H9 (cell line): ENCODE measurements at regions not wholly inside any gene's neighbourhood (a gene's known extent, or its start where the extent isn't known, plus 50 kb on each side); places are given as distances from the start of the nearest gene placed in this dataset.

ENCODE experiments used
- DNase-seq: peaks from one replicate; pipeline ENCODE4 v3.0.0-alpha.2; 2017
- H2AFZ ChIP-seq: one replicate; pipeline ENCODE4 v1.6.1; 2013; ENCODE audit warnings: mild to moderate bottlenecking, low read length, control low read depth, moderate library complexity
- H2AK5ac ChIP-seq: 2 replicates; pipeline ENCODE4 v1.6.1; 2013; ENCODE audit warnings: low read length, control low read depth, mixed read lengths; ENCODE audit not compliant: insufficient read length
- H2BK120ac ChIP-seq: one replicate; pipeline ENCODE4 v1.6.1; 2013; ENCODE audit warnings: low read depth, mild to moderate bottlenecking, low read length, control low read depth, inconsistent platforms; ENCODE audit not compliant: poor library complexity, severe bottlenecking
- H2BK12ac ChIP-seq: 2 replicates; pipeline ENCODE4 v1.6.1; 2013; ENCODE audit warnings: low read length, control low read depth, mixed read lengths, low read depth; ENCODE audit not compliant: insufficient read length
- H2BK15ac ChIP-seq: 2 replicates; pipeline ENCODE4 v1.6.1; 2013; ENCODE audit warnings: low read depth, low read length, control low read depth
- H2BK20ac ChIP-seq: one replicate; pipeline ENCODE4 v1.6.1; 2013; ENCODE audit warnings: low read depth, mild to moderate bottlenecking, low read length, control low read depth, inconsistent platforms; ENCODE audit not compliant: poor library complexity, severe bottlenecking
- H2BK5ac ChIP-seq: 2 replicates; pipeline ENCODE4 v1.6.1; 2013; ENCODE audit warnings: low read length, control low read depth, mixed read lengths; ENCODE audit not compliant: insufficient read length
- H3K14ac ChIP-seq: 2 replicates; pipeline ENCODE4 v1.6.1; 2013; ENCODE audit warnings: low read length, control low read depth; ENCODE audit not compliant: insufficient read depth
- H3K18ac ChIP-seq: 2 replicates; pipeline ENCODE4 v1.6.1; 2013; ENCODE audit warnings: low read depth, mild to moderate bottlenecking, mixed read lengths, low read length, control low read depth; ENCODE audit not compliant: insufficient read length
- H3K23ac ChIP-seq: 2 replicates; pipeline ENCODE4 v1.6.1; 2013; ENCODE audit warnings: low read length, control low read depth, mixed read lengths, low read depth; ENCODE audit not compliant: insufficient read length
- H3K23me2 ChIP-seq: 2 replicates; pipeline ENCODE4 v1.6.1; 2013; ENCODE audit warnings: low read depth, mild to moderate bottlenecking, mixed read lengths, low read length, control low read depth; ENCODE audit not compliant: insufficient read length, poor library complexity, severe bottlenecking
- H3K27ac ChIP-seq: 2 replicates; pipeline ENCODE4 v1.5.1; 2013; ENCODE audit warnings: low read length, control low read depth, mixed read lengths, low read depth; ENCODE audit not compliant: insufficient read length
- H3K27me3 ChIP-seq: 2 replicates; pipeline ENCODE4 v1.6.1; 2013; ENCODE audit warnings: low read length, control low read depth, inconsistent platforms; ENCODE audit not compliant: insufficient read depth
- H3K4ac ChIP-seq: 2 replicates; pipeline ENCODE4 v1.6.1; 2013; ENCODE audit warnings: low read depth, mild to moderate bottlenecking, control low read depth, inconsistent platforms, low read length, moderate library complexity
- H3K4me1 ChIP-seq: 2 replicates; pipeline ENCODE4 v1.6.1; 2013; ENCODE audit warnings: low read length, control low read depth, inconsistent platforms; ENCODE audit not compliant: insufficient read depth
- H3K4me2 ChIP-seq: 2 replicates; pipeline ENCODE4 v1.6.1; 2013; ENCODE audit warnings: low read length, control low read depth, mixed read lengths; ENCODE audit not compliant: insufficient read length, insufficient read depth
- H3K56ac ChIP-seq: 2 replicates; pipeline ENCODE4 v1.6.1; 2013; ENCODE audit warnings: low read depth, mild to moderate bottlenecking, mixed read lengths, low read length, control low read depth; ENCODE audit not compliant: insufficient read length
- H3K79me1 ChIP-seq: 2 replicates; pipeline ENCODE4 v1.6.1; 2013; ENCODE audit warnings: low read depth, mild to moderate bottlenecking, moderate library complexity, low read length, control low read depth, inconsistent platforms; ENCODE audit not compliant: insufficient read depth, poor library complexity, severe bottlenecking
- H3K79me2 ChIP-seq: 2 replicates; pipeline ENCODE4 v1.6.1; 2013; ENCODE audit warnings: low read length, control low read depth, inconsistent platforms; ENCODE audit not compliant: insufficient read depth
- H3K9ac ChIP-seq: 2 replicates; pipeline ENCODE4 v1.6.1; 2013; ENCODE audit warnings: low read length, control low read depth, mixed read lengths; ENCODE audit not compliant: insufficient read length; ENCODE audit errors: extremely low read depth
- H3K9me3 ChIP-seq: one replicate; pipeline ENCODE4 v1.6.1; 2013; ENCODE audit warnings: low read depth, low read length, inconsistent platforms; ENCODE audit not compliant: control insufficient read depth
- H3T11ph ChIP-seq: one replicate; pipeline ENCODE4 v1.6.1; 2013; ENCODE audit warnings: mild to moderate bottlenecking, low read length, control low read depth, inconsistent platforms
- H4K20me1 ChIP-seq: one replicate; pipeline ENCODE4 v1.6.1; 2013; ENCODE audit not compliant: control insufficient read depth, insufficient read length, insufficient read depth
- H4K5ac ChIP-seq: 2 replicates; pipeline ENCODE4 v1.6.1; 2013; ENCODE audit warnings: low read depth, mild to moderate bottlenecking, mixed read lengths, low read length, control low read depth; ENCODE audit not compliant: insufficient read length
- H4K8ac ChIP-seq: replicated peaks from 2 replicates; pipeline ENCODE4 v1.6.1; 2013; ENCODE audit warnings: low read length, control low read depth, mixed read lengths, low read depth; ENCODE audit not compliant: insufficient read length
- H4K91ac ChIP-seq: 2 replicates; pipeline ENCODE4 v1.6.1; 2013; ENCODE audit warnings: low read depth, mild to moderate bottlenecking, moderate library complexity, mixed read lengths, low read length, control low read depth; ENCODE audit not compliant: insufficient read length
- H3K27ac Mint-ChIP-seq, 3 experiments: 2 replicates in 2 of 3; 3 replicates in 1 of 3; pipeline ENCODE4 v1.8.0; 2020 to 2021; ENCODE audit warnings: mixed read lengths in 3 of 3, mild to moderate bottlenecking in 1 of 3, moderate library complexity in 1 of 3
- H3K27me3 Mint-ChIP-seq: 2 replicates; pipeline ENCODE4 v1.8.0; 2021; ENCODE audit warnings: low read depth, mild to moderate bottlenecking, moderate library complexity, mixed read lengths
- H3K36me3 Mint-ChIP-seq, 3 experiments: 2 replicates in 2 of 3; 3 replicates in 1 of 3; pipeline ENCODE4 v1.8.0; 2020 to 2021; ENCODE audit warnings: low read depth in 3 of 3, mixed read lengths in 3 of 3; ENCODE audit not compliant: insufficient read depth in 1 of 3
- H3K4me1 Mint-ChIP-seq, 2 experiments: 2 replicates each; pipeline ENCODE4 v1.8.0; 2020; ENCODE audit warnings: mixed read lengths in 2 of 2
- H3K4me3 Mint-ChIP-seq, 2 experiments: 2 replicates in 1 of 2; 3 replicates in 1 of 2; pipeline ENCODE4 v1.8.0; 2020 to 2021; ENCODE audit warnings: mild to moderate bottlenecking in 2 of 2, mixed read lengths in 2 of 2, moderate library complexity in 1 of 2
- H3K9me3 Mint-ChIP-seq, 2 experiments: 2 replicates in 1 of 2; 3 replicates in 1 of 2; pipeline ENCODE4 v1.8.0; 2020; ENCODE audit warnings: mild to moderate bottlenecking in 2 of 2, mixed read lengths in 2 of 2, moderate library complexity in 1 of 2
- CTCF ChIP-seq: fragments of 200-600 bp; sonication (generic); conservative IDR thresholded peaks from 3 replicates; pipeline ENCODE4 v1.8.0; 2021; ENCODE audit warnings: antibody characterized with exemption, mild to moderate bottlenecking
- WGBS: extraction: QIAGEN DNeasy Blood & Tissue Kit; methylation state at CpG from one replicate; pipeline ENCODE4 v1.1.7; 2013; ENCODE audit warnings: missing lambda C conversion rate, low lambda C conversion rate, mixed read lengths; ENCODE audit not compliant: insufficient read length; ENCODE audit errors: extremely low coverage; 5-methylcytosine and 5-hydroxymethylcytosine counted together

GRCh38 chr4:189215574-189215973, 725.1 kb upstream of the FRG1 start:
- H2BK20ac ChIP-seq, result no peak overlapping the region
- no peak overlapping the region for H3K4me2 ChIP-seq
- no peaks in the 10 kb centered on the region for H4K20me1 ChIP-seq
- no peak overlapping the region for H3K27ac Mint-ChIP-seq
- H3K56ac ChIP-seq, result no peak overlapping the region
- no peak overlapping the region for H3K4me3 Mint-ChIP-seq
- no peaks in the 10 kb centered on the region for H3K79me2 ChIP-seq
- H4K5ac ChIP-seq, result no peak overlapping the region
- no peak overlapping the region for H3K18ac ChIP-seq
- no peak overlapping the region for H3K9ac ChIP-seq
- H3K9me3 Mint-ChIP-seq, result no peaks in the 10 kb centered on the region; a peak in 1 of 5 replicates
- no peak overlapping the region for H3K14ac ChIP-seq
- no peak for DNase-seq
- H3K36me3 Mint-ChIP-seq, result no peaks in the 10 kb centered on the region; a peak in 1 of 7 replicates
- no peaks in the 10 kb centered on the region for H3K79me1 ChIP-seq
- WGBS, result no CpG with 5 or more reads among the region's 3 CpGs
- no peak overlapping the region for H3K4ac ChIP-seq
- no peak for TF ChIP-seq CTCF
- H2AK5ac ChIP-seq, result no peak overlapping the region
- H4K91ac ChIP-seq, result no peak overlapping the region
- no peaks in the 10 kb centered on the region for H3K23me2 ChIP-seq
- H2AFZ ChIP-seq, result no peak overlapping the region
- no peak overlapping the region for H2BK12ac ChIP-seq
- H3T11ph ChIP-seq, result no peak overlapping the region
- no peak overlapping the region for H3K27ac ChIP-seq
- no peak overlapping the region for H2BK5ac ChIP-seq
- no peaks in the 10 kb centered on the region for H3K27me3 ChIP-seq
- H3K9me3 ChIP-seq, result no peaks in the 10 kb centered on the region
- H3K27me3 Mint-ChIP-seq, result no peaks in the 10 kb centered on the region
- peaks cover 0 to 3% of the 10 kb centered on the region in 2 experiments; a peak in 1 of 4 replicates for H3K4me1 Mint-ChIP-seq
- H2BK15ac ChIP-seq, result no peak overlapping the region
- H3K23ac ChIP-seq, result no peak overlapping the region
- H2BK120ac ChIP-seq, result no peak overlapping the region
- H3K4me1 ChIP-seq, result no peaks in the 10 kb centered on the region
- no peak overlapping the region for H4K8ac ChIP-seq
